ENCODE measurements at regions not wholly inside any gene's neighbourhood (a gene's known extent, or its start where the extent isn't known, plus 50 kb on each side); places are given as distances from the start of the nearest gene placed in this dataset.

DNA sequence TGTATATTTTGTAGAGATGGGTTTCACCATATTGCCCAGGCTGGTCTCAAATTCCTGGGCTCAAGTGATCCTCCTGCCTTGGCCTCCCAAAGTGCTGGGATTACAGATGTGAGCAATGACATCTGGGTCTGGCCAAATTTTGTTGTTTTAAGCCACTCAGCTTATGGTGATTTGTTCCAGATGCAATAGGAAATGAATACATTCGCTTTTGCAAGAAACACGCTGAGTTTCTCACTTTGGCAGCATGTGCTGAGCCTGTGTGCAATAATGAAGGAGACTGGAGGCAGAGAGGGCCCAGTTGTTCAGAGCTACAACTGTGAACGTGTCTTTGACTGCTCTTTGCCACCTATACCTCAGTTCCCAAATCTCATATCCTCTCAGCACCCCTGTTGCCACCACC is 56.4 kb downstream of the KIF4B start:
- no peak for TF ChIP-seq POLR2A (IDR thresholded peaks at IDR 0.05)
- TF ChIP-seq, protein P1, sequence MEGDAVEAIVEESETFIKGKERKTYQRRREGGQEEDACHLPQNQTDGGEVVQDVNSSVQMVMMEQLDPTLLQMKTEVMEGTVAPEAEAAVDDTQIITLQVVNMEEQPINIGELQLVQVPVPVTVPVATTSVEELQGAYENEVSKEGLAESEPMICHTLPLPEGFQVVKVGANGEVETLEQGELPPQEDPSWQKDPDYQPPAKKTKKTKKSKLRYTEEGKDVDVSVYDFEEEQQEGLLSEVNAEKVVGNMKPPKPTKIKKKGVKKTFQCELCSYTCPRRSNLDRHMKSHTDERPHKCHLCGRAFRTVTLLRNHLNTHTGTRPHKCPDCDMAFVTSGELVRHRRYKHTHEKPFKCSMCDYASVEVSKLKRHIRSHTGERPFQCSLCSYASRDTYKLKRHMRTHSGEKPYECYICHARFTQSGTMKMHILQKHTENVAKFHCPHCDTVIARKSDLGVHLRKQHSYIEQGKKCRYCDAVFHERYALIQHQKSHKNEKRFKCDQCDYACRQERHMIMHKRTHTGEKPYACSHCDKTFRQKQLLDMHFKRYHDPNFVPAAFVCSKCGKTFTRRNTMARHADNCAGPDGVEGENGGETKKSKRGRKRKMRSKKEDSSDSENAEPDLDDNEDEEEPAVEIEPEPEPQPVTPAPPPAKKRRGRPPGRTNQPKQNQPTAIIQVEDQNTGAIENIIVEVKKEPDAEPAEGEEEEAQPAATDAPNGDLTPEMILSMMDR (IDR thresholded peaks at IDR 0.05): no peak
